ENCODE measurements at regions not wholly inside any gene's neighbourhood (a gene's known extent, or its start where the extent isn't known, plus 50 kb on each side); places are given as distances from the start of the nearest gene placed in this dataset.

- TF ChIP-seq CTCF (conservative IDR thresholded peaks at IDR 0.05 in 1 of 2, IDR thresholded peaks at IDR 0.05 in 1 of 2; ENCODE audit: extremely low read depth in 1 of 2, insufficient read depth in 1 of 2, low read depth in 1 of 2, low read length in 2 of 2), result no peak
- no peak for TF ChIP-seq EZH2 (IDR thresholded peaks at IDR 0.05; ENCODE audit: borderline replicate concordance, low read length)
Observed at GRCh38 chr6:9540126-9540525, 874.7 kb downstream of the TFAP2A start.

Measured in mammary epithelial cell (primary cell).